ENCODE measurements at regions not wholly inside any gene's neighbourhood (a gene's known extent, or its start where the extent isn't known, plus 50 kb on each side); places are given as distances from the start of the nearest gene placed in this dataset.

DNA sequence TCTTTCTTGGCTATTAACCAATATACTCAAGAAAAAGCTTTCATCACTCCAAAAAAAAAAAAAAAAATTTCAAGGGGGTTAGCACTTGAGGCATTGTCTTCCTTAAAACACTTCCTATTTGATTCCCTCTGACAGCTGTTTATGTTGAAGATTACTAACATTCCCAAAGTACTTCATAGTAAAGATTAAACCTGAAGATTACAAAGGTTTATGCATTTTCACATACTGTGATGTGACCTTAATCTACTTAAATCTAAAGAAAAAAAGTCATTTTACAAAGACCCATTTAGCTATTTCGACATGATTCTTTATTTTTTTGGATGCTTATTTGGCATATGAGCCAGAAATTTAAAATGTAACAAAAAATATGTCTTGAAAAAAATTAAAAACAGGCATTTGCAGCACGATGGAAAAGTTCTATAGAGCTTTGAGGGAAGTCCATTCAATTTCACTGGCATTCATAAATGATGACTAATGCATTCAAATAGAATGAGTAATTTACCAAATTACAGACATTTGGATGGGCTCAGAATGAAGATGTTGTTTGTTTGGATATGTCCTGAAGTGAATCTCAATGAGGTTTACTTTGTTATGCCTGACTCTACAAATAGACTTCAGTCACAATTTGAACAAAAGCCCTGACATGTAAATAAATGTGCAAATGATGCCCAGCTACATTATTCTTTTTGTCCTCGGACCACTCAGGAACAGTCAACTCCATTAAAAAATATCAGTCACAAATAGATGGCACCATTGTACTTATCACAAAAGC lies 674.6 kb upstream of the MARCKS start (continued):
- TF ChIP-seq, protein P1, sequence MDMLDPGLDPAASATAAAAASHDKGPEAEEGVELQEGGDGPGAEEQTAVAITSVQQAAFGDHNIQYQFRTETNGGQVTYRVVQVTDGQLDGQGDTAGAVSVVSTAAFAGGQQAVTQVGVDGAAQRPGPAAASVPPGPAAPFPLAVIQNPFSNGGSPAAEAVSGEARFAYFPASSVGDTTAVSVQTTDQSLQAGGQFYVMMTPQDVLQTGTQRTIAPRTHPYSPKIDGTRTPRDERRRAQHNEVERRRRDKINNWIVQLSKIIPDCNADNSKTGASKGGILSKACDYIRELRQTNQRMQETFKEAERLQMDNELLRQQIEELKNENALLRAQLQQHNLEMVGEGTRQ (IDR thresholded peaks at IDR 0.05; ENCODE audit: borderline replicate concordance, low read depth, low read length): no peak
- TF ChIP-seq JUND (IDR thresholded peaks at IDR 0.05) (peak; percentile 89), RFX5 (IDR thresholded peaks at IDR 0.05; ENCODE audit: low read length) (no peak), POLR2AphosphoS5 (IDR thresholded peaks at IDR 0.05; ENCODE audit: low read depth, low read length) (peak; percentile 22; the same call in 1 of the 2 replicates), MXI1 (IDR thresholded peaks at IDR 0.05; ENCODE audit: low read depth, low read length) (no peak), NRF1 (IDR thresholded peaks at IDR 0.05; ENCODE audit: low read depth, low read length) (no peak), TEAD4 (IDR thresholded peaks at IDR 0.05; ENCODE audit: borderline replicate concordance, insufficient read depth) (peak; percentile 86), FOXJ3 (CRISPR knock-in tag; IDR thresholded peaks at IDR 0.05) (no peak), EP300 (IDR thresholded peaks at IDR 0.05; ENCODE audit: borderline replicate concordance in 1 of 2, low read depth in 1 of 2, low read length in 1 of 2) (peak; percentile 4 to 89; a peak in 3 of 4 replicates), EZH2phosphoT487 (IDR thresholded peaks at IDR 0.05; ENCODE audit: borderline replicate concordance, low read depth) (no peak)
- TF ChIP-seq, protein P2, sequence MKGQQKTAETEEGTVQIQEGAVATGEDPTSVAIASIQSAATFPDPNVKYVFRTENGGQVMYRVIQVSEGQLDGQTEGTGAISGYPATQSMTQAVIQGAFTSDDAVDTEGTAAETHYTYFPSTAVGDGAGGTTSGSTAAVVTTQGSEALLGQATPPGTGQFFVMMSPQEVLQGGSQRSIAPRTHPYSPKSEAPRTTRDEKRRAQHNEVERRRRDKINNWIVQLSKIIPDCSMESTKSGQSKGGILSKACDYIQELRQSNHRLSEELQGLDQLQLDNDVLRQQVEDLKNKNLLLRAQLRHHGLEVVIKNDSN (IDR thresholded peaks at IDR 0.05; ENCODE audit: borderline replicate concordance, low read depth): no peak

DNA sequence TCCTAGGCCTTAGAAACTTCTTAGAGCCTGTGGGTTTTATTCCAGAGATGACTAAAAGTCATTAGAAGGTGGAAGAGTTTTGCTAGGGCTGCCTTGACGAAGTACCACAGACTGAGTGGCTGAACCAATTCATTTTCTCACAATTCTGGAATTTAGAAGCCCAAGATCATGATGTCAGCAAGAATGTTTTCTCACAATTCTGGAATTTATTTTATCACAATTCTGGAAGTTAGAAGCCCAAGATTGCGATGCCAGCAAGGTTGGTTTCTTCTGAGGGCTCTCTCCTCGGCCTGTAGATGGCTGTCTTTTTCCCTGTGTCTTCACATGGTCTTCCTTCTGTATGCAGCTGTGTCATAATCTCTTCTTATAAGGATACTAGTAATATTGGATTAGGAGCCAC lies 672.9 kb upstream of the MARCKS start:
- Histone ChIP-seq H3K9me2 (no peaks in the 10 kb centered on the region), H3K4me2 (peak overlapping the region; percentile 20; the same call in 1 of the 2 replicates), H3K9ac (peak overlapping the region; percentile 20; the same call in 1 of the 2 replicates), H3K4me3 (ENCODE audit: low read depth in 2 of 2, low read length in 1 of 2) (no peak overlapping the region), H3K9me3 (no peaks in the 10 kb centered on the region), H3K79me2 (ENCODE audit: insufficient read depth) (no peaks in the 10 kb centered on the region), H3K27me3 (ENCODE audit: insufficient read depth) (no peaks in the 10 kb centered on the region), H3K4me1 (ENCODE audit: control insufficient read depth in 1 of 2, insufficient read depth in 2 of 2, low read depth in 1 of 2, low read length in 1 of 2) (peaks cover 0 to 23% of the 10 kb centered on the region in 2 experiments; a peak in 3 of 4 replicates), H4K20me1 (ENCODE audit: insufficient read depth) (no peaks in the 10 kb centered on the region), H3K36me3 (replicated peaks in 1 of 2; ENCODE audit: control insufficient read depth in 1 of 2, insufficient read depth in 2 of 2, low read length in 1 of 2) (no peaks in the 10 kb centered on the region), H2AFZ (ENCODE audit: low read depth) (0 out of 2 replicates have a peak overlapping the region, but pooled peaks have one; percentile 15), H3K27ac (ENCODE audit: low read depth in 2 of 2, low read length in 1 of 2) (peak overlapping the region; percentile 82 to 89; a peak in 3 of 4 replicates), H3F3A (replicated peaks; ENCODE audit: insufficient read depth) (peaks cover 43% of the 10 kb centered on the region)
- no peak for DNase-seq
- CTCF ChIA-PET: no interaction called here
- WGBS (ENCODE audit: low lambda C conversion rate): 70% methylated on average over 3 of the region's 3 CpGs
- POLR2A ChIA-PET: interaction anchor here (0.6 kb wide), 1 partner anchor 555 kb away, joined by 3 read pairs; no protein-coding TSS in a partner anchor
- TF ChIP-seq CHD2 (IDR thresholded peaks at IDR 0.05; ENCODE audit: low read length, partially characterized antibody): no peak
- TF ChIP-seq, protein P3, sequence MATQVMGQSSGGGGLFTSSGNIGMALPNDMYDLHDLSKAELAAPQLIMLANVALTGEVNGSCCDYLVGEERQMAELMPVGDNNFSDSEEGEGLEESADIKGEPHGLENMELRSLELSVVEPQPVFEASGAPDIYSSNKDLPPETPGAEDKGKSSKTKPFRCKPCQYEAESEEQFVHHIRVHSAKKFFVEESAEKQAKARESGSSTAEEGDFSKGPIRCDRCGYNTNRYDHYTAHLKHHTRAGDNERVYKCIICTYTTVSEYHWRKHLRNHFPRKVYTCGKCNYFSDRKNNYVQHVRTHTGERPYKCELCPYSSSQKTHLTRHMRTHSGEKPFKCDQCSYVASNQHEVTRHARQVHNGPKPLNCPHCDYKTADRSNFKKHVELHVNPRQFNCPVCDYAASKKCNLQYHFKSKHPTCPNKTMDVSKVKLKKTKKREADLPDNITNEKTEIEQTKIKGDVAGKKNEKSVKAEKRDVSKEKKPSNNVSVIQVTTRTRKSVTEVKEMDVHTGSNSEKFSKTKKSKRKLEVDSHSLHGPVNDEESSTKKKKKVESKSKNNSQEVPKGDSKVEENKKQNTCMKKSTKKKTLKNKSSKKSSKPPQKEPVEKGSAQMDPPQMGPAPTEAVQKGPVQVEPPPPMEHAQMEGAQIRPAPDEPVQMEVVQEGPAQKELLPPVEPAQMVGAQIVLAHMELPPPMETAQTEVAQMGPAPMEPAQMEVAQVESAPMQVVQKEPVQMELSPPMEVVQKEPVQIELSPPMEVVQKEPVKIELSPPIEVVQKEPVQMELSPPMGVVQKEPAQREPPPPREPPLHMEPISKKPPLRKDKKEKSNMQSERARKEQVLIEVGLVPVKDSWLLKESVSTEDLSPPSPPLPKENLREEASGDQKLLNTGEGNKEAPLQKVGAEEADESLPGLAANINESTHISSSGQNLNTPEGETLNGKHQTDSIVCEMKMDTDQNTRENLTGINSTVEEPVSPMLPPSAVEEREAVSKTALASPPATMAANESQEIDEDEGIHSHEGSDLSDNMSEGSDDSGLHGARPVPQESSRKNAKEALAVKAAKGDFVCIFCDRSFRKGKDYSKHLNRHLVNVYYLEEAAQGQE (IDR thresholded peaks at IDR 0.05; ENCODE audit: low read depth, low read length): no peak
- no peak; the same call in 1 of the 2 replicates for TF ChIP-seq ELF1 (IDR thresholded peaks at IDR 0.05)
- TF ChIP-seq MXI1 (IDR thresholded peaks at IDR 0.05; ENCODE audit: low read depth, low read length): no peak
- TF ChIP-seq FOXM1 (IDR thresholded peaks at IDR 0.05; ENCODE audit: low read depth): peak; percentile 61; the same call in 1 of the 2 replicates
- TF ChIP-seq, protein P4, sequence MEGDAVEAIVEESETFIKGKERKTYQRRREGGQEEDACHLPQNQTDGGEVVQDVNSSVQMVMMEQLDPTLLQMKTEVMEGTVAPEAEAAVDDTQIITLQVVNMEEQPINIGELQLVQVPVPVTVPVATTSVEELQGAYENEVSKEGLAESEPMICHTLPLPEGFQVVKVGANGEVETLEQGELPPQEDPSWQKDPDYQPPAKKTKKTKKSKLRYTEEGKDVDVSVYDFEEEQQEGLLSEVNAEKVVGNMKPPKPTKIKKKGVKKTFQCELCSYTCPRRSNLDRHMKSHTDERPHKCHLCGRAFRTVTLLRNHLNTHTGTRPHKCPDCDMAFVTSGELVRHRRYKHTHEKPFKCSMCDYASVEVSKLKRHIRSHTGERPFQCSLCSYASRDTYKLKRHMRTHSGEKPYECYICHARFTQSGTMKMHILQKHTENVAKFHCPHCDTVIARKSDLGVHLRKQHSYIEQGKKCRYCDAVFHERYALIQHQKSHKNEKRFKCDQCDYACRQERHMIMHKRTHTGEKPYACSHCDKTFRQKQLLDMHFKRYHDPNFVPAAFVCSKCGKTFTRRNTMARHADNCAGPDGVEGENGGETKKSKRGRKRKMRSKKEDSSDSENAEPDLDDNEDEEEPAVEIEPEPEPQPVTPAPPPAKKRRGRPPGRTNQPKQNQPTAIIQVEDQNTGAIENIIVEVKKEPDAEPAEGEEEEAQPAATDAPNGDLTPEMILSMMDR (IDR thresholded peaks at IDR 0.05): peak; percentile 54
- no peak for TF ChIP-seq YY1 (IDR thresholded peaks at IDR 0.05; ENCODE audit: low read depth)
- no peak for TF ChIP-seq FOXJ3 (CRISPR knock-in tag; IDR thresholded peaks at IDR 0.05)
- TF ChIP-seq RAD21 (IDR thresholded peaks at IDR 0.05; ENCODE audit: low read length): peak; percentile 21; the same call in 1 of the 2 replicates
- no peak for TF ChIP-seq NFIC (IDR thresholded peaks at IDR 0.05; ENCODE audit: borderline replicate concordance)
- TF ChIP-seq, protein P2 (IDR thresholded peaks at IDR 0.05; ENCODE audit: borderline replicate concordance, low read depth): 0 out of 2 replicates have a peak, but pooled peaks have one; percentile 10
- no peak for TF ChIP-seq NRF1 (IDR thresholded peaks at IDR 0.05; ENCODE audit: low read depth, low read length)

Measured in SK-N-SH (cell line).